ENCODE measurements at regions not wholly inside any gene's neighbourhood (a gene's known extent, or its start where the extent isn't known, plus 50 kb on each side); places are given as distances from the start of the nearest gene placed in this dataset.
"Not testable (repeated sequence)": the region's sequence is repeated elsewhere in the genome, so short reads cannot be mapped to it uniquely, and the experiment has no call there.

- no peak for DNase-seq (ENCODE audit: low read depth in 2 of 2)
Measured at GRCh38 chr16:8453359-8453758, 137.0 kb downstream of the TMEM114 start.

- no peak for DNase-seq (ENCODE audit: low read depth in 2 of 2)
Measured at GRCh38 chr16:8452941-8453340, 137.4 kb downstream of the TMEM114 start.

GRCh38 chr16:8436931-8437330, 153.4 kb downstream of the TMEM114 start:
- no peak for DNase-seq (ENCODE audit: low read depth in 2 of 2)

- no peak for DNase-seq (ENCODE audit: low read depth in 2 of 2)
Measured at GRCh38 chr16:8431783-8432182, 158.5 kb downstream of the TMEM114 start.

GRCh38 chr16:8430401-8430800, 159.9 kb downstream of the TMEM114 start:
- DNase-seq (ENCODE audit: low read depth in 2 of 2) = no peak

GRCh38 chr16:8426569-8426968, 163.7 kb downstream of the TMEM114 start:
- no peak for DNase-seq (ENCODE audit: low read depth in 2 of 2)

GRCh38 chr16:8417145-8417544, 173.2 kb downstream of the TMEM114 start:
- DNase-seq (ENCODE audit: low read depth in 2 of 2) = no peak

GRCh38 chr16:8408855-8409567, 181.3 kb downstream of the TMEM114 start:
- DNase-seq (ENCODE audit: low read depth in 2 of 2) = no peak

GRCh38 chr16:8407351-8407750, 183.0 kb downstream of the TMEM114 start:
- no peak for DNase-seq (ENCODE audit: low read depth in 2 of 2)

GRCh38 chr16:8403978-8404749, 186.1 kb downstream of the TMEM114 start:
- DNase-seq (ENCODE audit: low read depth in 2 of 2) = no peak

- no peak for DNase-seq (ENCODE audit: low read depth in 2 of 2)
Measured at GRCh38 chr16:8402981-8403843, 187.1 kb downstream of the TMEM114 start.

GRCh38 chr16:8400683-8401082, 189.6 kb downstream of the TMEM114 start:
- DNase-seq (ENCODE audit: low read depth in 2 of 2) = not testable (repeated sequence)

GRCh38 chr16:8398548-8398947, 191.8 kb downstream of the TMEM114 start:
- DNase-seq (ENCODE audit: low read depth in 2 of 2) = no peak

- no peak for DNase-seq (ENCODE audit: low read depth in 2 of 2)
Measured at GRCh38 chr16:8397223-8397622, 193.1 kb downstream of the TMEM114 start.

GRCh38 chr16:8396463-8396862, 193.8 kb downstream of the TMEM114 start:
- DNase-seq (ENCODE audit: low read depth in 2 of 2) = no peak

GRCh38 chr16:8391257-8391656, 199.1 kb downstream of the TMEM114 start:
- DNase-seq (ENCODE audit: low read depth in 2 of 2) = no peak

GRCh38 chr16:8388684-8389083, 201.6 kb downstream of the TMEM114 start:
- no peak for DNase-seq (ENCODE audit: low read depth in 2 of 2)

- no peak for DNase-seq (ENCODE audit: low read depth in 2 of 2)
Measured at GRCh38 chr16:8381814-8382213, 208.5 kb downstream of the TMEM114 start.

- no peak for DNase-seq (ENCODE audit: low read depth in 2 of 2)
Measured at GRCh38 chr16:8380311-8380710, 210.0 kb downstream of the TMEM114 start.

GRCh38 chr16:8377864-8378263, 212.4 kb downstream of the TMEM114 start:
- DNase-seq (ENCODE audit: low read depth in 2 of 2) = no peak

GRCh38 chr16:8376858-8377257, 213.5 kb downstream of the TMEM114 start:
- no peak for DNase-seq (ENCODE audit: low read depth in 2 of 2)

- DNase-seq (ENCODE audit: low read depth in 2 of 2) = no peak
Measured at GRCh38 chr16:8376430-8376829, 213.9 kb downstream of the TMEM114 start.

Data from stimulated activated CD8-positive, alpha-beta memory T cell treated with anti-CD3 and anti-CD28 coated beads, Interleukin-15, amount 100 ng/mL, for 48 hours (primary cell).